SU-DHL-6 (cell line): ENCODE measurements at regions not wholly inside any gene's neighbourhood (a gene's known extent, or its start where the extent isn't known, plus 50 kb on each side); places are given as distances from the start of the nearest gene placed in this dataset.

ENCODE experiments used
- H2AFZ ChIP-seq: fragments of 200-600 bp; sonication (generic); 2 replicates; pipeline ENCODE4 v1.6.1; 2014; ENCODE audit warnings: low read depth, mild to moderate bottlenecking, moderate library complexity, mixed read lengths, antibody characterized with exemption, low read length; ENCODE audit not compliant: severe bottlenecking
- H3F3A ChIP-seq: fragments of 200-600 bp; shearing (Covaris generic); 2 replicates; pipeline ENCODE4 v1.6.0; 2016; ENCODE audit warnings: antibody characterized with exemption, mild to moderate bottlenecking; ENCODE audit not compliant: insufficient read depth
- H3K27ac ChIP-seq: fragments of 200-600 bp; sonication (generic); 2 replicates; pipeline ENCODE4 v1.5.1; 2016; ENCODE audit warnings: low read depth, mild to moderate bottlenecking, low read length, moderate library complexity, mixed read lengths
- H3K27me3 ChIP-seq: fragments of 200-600 bp; sonication (generic), shearing (Covaris generic); 2 replicates; pipeline ENCODE4 v1.6.0; 2014; ENCODE audit warnings: mild to moderate bottlenecking, low read length
- H3K36me3 ChIP-seq: fragments of 200-600 bp; sonication (generic); 2 replicates; pipeline ENCODE4 v1.6.1; 2014; ENCODE audit warnings: mild to moderate bottlenecking, low read length, mixed read lengths
- H3K4me2 ChIP-seq: fragments of 300-600, 200-600 bp; shearing (Covaris generic), sonication (generic); 2 replicates; pipeline ENCODE4 v1.6.0; 2014; ENCODE audit warnings: low read length, low read depth, mild to moderate bottlenecking; ENCODE audit not compliant: poor library complexity, severe bottlenecking
- H3K4me3 ChIP-seq: fragments of 200-600 bp; sonication (generic); 2 replicates; pipeline ENCODE4 v1.5.1; 2014; ENCODE audit warnings: antibody characterized with exemption, low read length, mild to moderate bottlenecking, mixed read lengths; ENCODE audit not compliant: insufficient read depth, poor library complexity, severe bottlenecking
- H3K79me2 ChIP-seq: fragments of 200-600 bp; sonication (generic); 2 replicates; pipeline ENCODE4 v1.6.1; 2014; ENCODE audit warnings: mild to moderate bottlenecking, low read length, moderate library complexity; ENCODE audit not compliant: insufficient read depth
- H3K9ac ChIP-seq: fragments of 200-600 bp; sonication (generic); 2 replicates; pipeline ENCODE4 v1.7.0; 2014; ENCODE audit warnings: mild to moderate bottlenecking, low read length
- H3K9me2 ChIP-seq: fragments of 200-600 bp; sonication (generic); replicated peaks from 2 replicates; pipeline ENCODE4 v1.6.1; 2014; ENCODE audit warnings: low read length; ENCODE audit not compliant: insufficient read depth
- H3K9me3 ChIP-seq: fragments of 200-600 bp; sonication (generic); 2 replicates; pipeline ENCODE4 v1.6.1; 2014; ENCODE audit warnings: low read length, mixed read lengths; ENCODE audit not compliant: insufficient read depth
- H4K20me1 ChIP-seq: fragments of 200-600 bp; sonication (generic); 2 replicates; pipeline ENCODE4 v1.6.1; 2014; ENCODE audit warnings: low read depth, mild to moderate bottlenecking, antibody characterized with exemption, low read length, moderate library complexity, mixed read lengths
- EZH2phosphoT487 ChIP-seq: fragments of 200-600 bp; sonication (generic), shearing (Covaris generic); conservative IDR thresholded peaks from 2 replicates; pipeline ENCODE4 v1.6.1; 2018; ENCODE audit warnings: mild to moderate bottlenecking, antibody characterized with exemption, low read length, moderate library complexity, mixed read lengths
- TF ChIP-seq, protein P1 (sequence below): fragments of 200-600 bp; sonication (generic); IDR thresholded peaks from one replicate; pipeline ENCODE4 v1.5.1; 2017; ENCODE audit warnings: antibody characterized with exemption, mild to moderate bottlenecking, low read length, moderate library complexity; ENCODE audit not compliant: insufficient read depth, poor library complexity, severe bottlenecking

DNA sequence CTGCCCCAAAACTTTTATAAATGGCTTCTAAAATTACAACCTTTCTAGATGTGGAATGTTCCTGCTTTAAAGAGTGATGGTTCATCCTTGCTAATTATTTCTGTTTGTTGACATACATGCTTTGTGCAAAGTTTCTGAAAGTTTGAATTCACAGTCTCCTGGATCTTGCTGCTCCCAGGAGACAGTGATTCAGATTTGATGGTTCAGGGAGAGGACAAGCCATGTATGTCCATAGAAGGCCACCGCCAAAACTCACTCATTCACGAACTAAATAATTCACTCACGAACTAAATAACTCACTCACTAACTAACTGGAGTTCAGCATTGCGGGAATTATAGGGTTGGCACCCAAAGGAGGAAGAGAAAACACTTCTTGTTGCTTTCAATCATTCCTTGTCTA, 416.5 kb upstream of the ZEB2 start:
- Histone ChIP-seq H3F3A (no peaks in the 10 kb centered on the region), H4K20me1 (no peaks in the 10 kb centered on the region), H2AFZ (no peak overlapping the region), H3K9ac (no peak overlapping the region), H3K27me3 (no peaks in the 10 kb centered on the region), H3K9me2 (no peaks in the 10 kb centered on the region), H3K79me2 (no peaks in the 10 kb centered on the region), H3K36me3 (no peaks in the 10 kb centered on the region), H3K9me3 (no peaks in the 10 kb centered on the region), H3K4me3 (no peak overlapping the region), H3K27ac (no peak overlapping the region), H3K4me2 (no peak overlapping the region)
- TF ChIP-seq EZH2phosphoT487: no peak

DNA sequence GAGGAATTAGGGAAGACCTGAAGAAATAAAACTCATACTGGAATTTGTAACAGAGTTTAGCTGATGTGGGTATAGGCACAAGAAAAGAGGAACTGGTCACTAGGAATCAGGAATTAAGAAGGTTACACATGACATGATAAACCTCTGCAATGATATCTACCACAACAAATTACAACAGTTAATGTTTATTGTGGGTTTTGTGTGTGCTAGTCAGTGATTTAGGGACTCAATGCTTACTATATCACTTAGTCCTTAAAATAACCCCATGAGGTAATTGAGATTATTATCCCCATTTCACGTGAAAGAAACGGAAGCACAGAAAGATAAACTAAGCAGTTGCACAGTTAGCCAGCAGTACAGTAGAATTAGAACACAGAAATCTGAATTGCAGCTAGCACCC, 415.8 kb upstream of the ZEB2 start:
- no peaks in the 10 kb centered on the region for H3F3A ChIP-seq
- no peak overlapping the region for H3K4me3 ChIP-seq
- H3K4me2 ChIP-seq: no peak overlapping the region
- no peaks in the 10 kb centered on the region for H3K79me2 ChIP-seq
- TF ChIP-seq, protein P1, sequence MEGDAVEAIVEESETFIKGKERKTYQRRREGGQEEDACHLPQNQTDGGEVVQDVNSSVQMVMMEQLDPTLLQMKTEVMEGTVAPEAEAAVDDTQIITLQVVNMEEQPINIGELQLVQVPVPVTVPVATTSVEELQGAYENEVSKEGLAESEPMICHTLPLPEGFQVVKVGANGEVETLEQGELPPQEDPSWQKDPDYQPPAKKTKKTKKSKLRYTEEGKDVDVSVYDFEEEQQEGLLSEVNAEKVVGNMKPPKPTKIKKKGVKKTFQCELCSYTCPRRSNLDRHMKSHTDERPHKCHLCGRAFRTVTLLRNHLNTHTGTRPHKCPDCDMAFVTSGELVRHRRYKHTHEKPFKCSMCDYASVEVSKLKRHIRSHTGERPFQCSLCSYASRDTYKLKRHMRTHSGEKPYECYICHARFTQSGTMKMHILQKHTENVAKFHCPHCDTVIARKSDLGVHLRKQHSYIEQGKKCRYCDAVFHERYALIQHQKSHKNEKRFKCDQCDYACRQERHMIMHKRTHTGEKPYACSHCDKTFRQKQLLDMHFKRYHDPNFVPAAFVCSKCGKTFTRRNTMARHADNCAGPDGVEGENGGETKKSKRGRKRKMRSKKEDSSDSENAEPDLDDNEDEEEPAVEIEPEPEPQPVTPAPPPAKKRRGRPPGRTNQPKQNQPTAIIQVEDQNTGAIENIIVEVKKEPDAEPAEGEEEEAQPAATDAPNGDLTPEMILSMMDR: no peak
- no peak for TF ChIP-seq EZH2phosphoT487
- H3K27me3 ChIP-seq: no peaks in the 10 kb centered on the region
- H3K27ac ChIP-seq: no peak overlapping the region
- no peaks in the 10 kb centered on the region for H3K9me3 ChIP-seq
- H2AFZ ChIP-seq: no peak overlapping the region
- H3K9ac ChIP-seq: no peak overlapping the region
- H3K9me2 ChIP-seq: no peaks in the 10 kb centered on the region
- no peaks in the 10 kb centered on the region for H4K20me1 ChIP-seq
- no peaks in the 10 kb centered on the region for H3K36me3 ChIP-seq

DNA sequence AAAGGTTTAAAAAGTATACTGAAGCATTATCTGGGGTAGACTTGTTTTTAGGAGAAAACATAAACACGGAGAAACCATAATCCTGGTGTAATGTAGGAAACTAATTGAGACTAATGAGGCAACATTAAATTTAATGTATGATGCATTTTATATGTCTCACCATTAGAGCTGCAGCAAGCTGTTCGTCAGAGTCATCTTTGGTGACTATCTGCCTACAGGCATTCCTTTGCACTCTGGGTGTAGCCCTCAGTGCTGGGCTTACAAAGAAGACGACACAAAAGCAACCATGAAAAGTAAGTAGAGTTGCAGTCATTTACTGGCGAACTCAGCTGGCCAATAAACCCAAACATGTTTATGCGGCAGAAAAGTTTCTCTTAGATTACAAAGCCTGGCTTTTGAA, 415.3 kb upstream of the ZEB2 start:
- TF ChIP-seq, protein P1: no peak
- no peak for TF ChIP-seq EZH2phosphoT487
- Histone ChIP-seq H3K9me2 (no peaks in the 10 kb centered on the region), H4K20me1 (no peaks in the 10 kb centered on the region), H3K27ac (no peak overlapping the region), H3F3A (no peaks in the 10 kb centered on the region), H3K9me3 (no peaks in the 10 kb centered on the region), H3K36me3 (no peaks in the 10 kb centered on the region), H2AFZ (no peak overlapping the region), H3K4me3 (no peak overlapping the region), H3K9ac (no peak overlapping the region), H3K4me2 (no peak overlapping the region), H3K79me2 (no peaks in the 10 kb centered on the region), H3K27me3 (no peaks in the 10 kb centered on the region)

DNA sequence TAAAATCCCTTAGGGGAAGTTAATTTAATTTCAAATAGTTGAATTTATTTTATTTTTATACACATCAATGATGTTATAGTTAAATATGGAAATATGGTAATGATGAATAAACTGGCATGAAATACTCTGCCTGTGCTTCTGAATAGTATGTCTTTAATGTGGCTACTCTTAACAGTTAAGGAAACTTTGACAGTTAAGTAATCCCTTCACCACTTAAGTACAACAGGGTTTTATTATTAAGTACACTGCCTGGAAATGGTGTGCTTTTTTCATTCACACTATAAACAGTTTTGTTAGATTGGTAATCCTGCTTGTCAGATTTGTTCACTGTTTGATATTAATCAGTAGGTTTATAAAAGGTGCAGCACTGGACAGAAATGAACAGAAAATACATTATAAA, 412.0 kb upstream of the ZEB2 start:
- H3K9ac ChIP-seq: no peak overlapping the region
- H4K20me1 ChIP-seq: no peaks in the 10 kb centered on the region
- no peak overlapping the region for H2AFZ ChIP-seq
- H3K4me2 ChIP-seq: no peak overlapping the region
- no peak overlapping the region for H3K27ac ChIP-seq
- TF ChIP-seq, protein P1: no peak
- TF ChIP-seq EZH2phosphoT487: no peak
- H3K4me3 ChIP-seq: no peak overlapping the region
- no peaks in the 10 kb centered on the region for H3K27me3 ChIP-seq
- no peaks in the 10 kb centered on the region for H3F3A ChIP-seq
- H3K9me3 ChIP-seq: 0 out of 2 replicates have a peak, but pooled peaks cover 5% of the 10 kb centered on the region
- H3K79me2 ChIP-seq: no peaks in the 10 kb centered on the region
- H3K9me2 ChIP-seq: no peaks in the 10 kb centered on the region
- no peaks in the 10 kb centered on the region for H3K36me3 ChIP-seq
